GM18868 (cell line): ENCODE measurements at regions not wholly inside any gene's neighbourhood (a gene's known extent, or its start where the extent isn't known, plus 50 kb on each side); places are given as distances from the start of the nearest gene placed in this dataset.
"Not testable (repeated sequence)": the region's sequence is repeated elsewhere in the genome, so short reads cannot be mapped to it uniquely, and the experiment has no call there.

ENCODE experiments used
- ATAC-seq: cut with Tn5 transposase; IDR thresholded peaks from one replicate; pipeline ENCODE4 v1.9.1; 2021; ENCODE audit warnings: mild to moderate bottlenecking, moderate library complexity; ENCODE audit not compliant: unreplicated experiment

DNA sequence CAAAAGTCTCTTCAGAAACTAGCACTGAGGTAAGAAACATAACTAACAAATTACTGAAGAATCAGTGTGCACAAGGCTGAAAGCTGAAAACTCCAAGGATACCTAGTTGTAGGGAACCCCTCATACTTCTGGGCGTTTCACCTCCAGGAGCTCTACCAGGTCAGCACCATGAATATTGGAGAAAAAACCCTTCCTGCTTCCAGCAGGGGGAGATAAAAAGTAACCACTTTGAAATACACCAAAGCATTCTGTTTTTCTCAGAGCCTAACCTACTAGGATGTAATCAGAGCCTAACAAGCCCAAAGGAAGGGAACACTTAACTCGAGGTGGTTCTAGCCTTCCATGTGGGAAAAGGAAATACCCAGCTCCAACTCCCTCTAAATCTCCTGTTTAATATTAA, 175.8 kb upstream of the MME start:
- ATAC-seq: no peak

DNA sequence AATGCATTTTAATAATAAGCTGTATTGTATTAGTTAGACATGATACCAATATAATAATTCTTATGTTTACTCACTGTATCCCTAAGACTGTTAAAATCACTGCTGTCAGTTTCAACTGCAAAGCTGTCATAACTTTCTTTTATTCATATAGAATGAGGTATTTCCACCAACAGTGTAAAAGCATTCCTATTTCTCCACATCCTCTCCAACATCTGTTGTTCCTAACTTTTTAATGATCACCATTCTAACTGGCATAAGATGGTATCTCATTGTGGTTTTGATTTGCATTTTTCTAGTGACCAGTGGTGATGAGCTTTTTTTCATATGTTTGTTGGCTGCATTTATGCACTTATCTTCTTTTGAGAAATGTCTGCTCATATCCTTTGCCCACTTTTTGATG, 177.6 kb upstream of the MME start:
- ATAC-seq: not testable (repeated sequence)

GRCh38 chr3:154901278-154901677, 178.8 kb upstream of the MME start:
- ATAC-seq: no peak

- ATAC-seq: no peak
These were observed 179.3 kb upstream of the MME start for GRCh38 chr3:154900816-154901215.

- no peak for ATAC-seq
These were observed 181.2 kb upstream of the MME start for GRCh38 chr3:154898916-154899315.

DNA sequence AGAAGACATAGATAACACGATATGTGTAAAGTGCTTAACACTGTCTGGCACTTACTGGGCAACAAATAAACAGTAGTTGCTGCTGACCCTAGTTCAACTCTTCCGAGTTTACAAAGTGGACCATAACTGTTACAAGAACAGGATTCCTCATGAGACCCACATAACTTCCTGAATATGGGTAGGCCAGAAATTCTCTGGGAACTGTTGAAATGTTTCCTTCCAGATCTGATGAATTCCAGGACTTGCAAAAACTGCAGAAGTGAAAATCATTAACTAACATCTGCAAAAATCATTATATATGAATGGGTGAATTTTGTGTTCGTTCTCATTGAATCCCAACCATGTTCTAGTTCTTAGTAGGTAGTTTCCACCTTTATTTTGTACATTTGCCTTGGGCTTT, 181.7 kb upstream of the MME start:
- ATAC-seq: no peak

- ATAC-seq: no peak
These were observed 186.3 kb upstream of the MME start for GRCh38 chr3:154893813-154894212.

DNA sequence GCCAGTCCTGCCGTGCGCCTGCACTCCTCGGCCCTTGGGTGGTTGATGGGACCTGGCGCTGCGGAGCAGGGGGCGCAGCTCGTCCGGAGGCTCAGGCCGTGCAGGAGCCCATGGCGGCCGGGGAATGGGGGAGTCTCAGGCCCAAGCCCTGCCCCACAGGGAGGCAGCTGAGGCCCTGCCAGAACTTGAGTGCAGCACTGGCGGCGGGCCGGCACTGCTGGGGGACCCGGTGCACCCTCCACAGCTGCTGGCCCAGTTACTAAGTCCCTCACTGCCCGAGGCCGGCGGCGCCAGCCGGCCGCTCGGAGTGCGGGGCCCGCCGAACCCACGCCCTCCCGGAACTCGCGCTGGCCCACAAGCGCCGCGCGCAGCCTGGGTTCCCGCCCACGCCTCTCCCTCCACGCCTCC, 190.9 kb upstream of the MME start:
- no peak for ATAC-seq

GRCh38 chr3:154887869-154888268, 192.2 kb upstream of the MME start:
- ATAC-seq: no peak

DNA sequence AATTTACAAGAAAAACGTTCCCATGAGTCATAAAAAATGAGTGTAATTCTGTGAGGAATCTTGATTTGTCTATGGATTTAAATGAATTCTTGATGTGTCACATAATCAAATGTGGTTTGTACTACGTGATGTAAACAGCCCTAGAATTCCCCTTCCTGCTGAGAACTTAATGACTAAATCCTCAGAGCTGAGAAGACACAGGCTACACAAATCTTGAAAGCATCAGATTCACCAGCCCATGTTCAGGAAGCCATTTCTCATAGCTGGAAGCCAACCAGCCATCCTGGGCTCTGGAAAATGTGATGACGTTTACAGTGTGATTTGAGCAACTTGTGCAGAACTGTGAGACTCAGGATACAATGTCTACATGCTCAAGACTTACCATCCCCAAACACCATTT, 193.7 kb upstream of the MME start:
- no peak for ATAC-seq

DNA sequence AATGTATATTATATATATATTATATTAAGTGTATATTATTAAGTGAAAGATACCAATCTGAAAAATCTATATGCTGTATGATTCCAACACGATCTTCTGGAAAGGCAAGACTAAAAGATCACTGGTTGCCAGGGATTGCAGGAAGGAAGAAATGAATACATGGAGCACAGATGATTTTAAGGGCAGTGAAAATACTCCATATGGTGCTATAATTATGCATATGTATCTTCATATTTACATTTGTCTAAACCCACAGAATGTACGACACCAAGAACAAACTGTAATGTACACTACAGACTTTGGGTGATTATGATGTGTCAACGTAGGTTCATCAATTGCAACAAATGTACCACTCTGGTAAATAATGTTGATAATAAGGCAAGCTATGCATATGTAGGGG, 194.7 kb upstream of the MME start:
- no peak for ATAC-seq

- no peak for ATAC-seq
These were observed 195.2 kb upstream of the MME start for GRCh38 chr3:154884952-154885351.

DNA sequence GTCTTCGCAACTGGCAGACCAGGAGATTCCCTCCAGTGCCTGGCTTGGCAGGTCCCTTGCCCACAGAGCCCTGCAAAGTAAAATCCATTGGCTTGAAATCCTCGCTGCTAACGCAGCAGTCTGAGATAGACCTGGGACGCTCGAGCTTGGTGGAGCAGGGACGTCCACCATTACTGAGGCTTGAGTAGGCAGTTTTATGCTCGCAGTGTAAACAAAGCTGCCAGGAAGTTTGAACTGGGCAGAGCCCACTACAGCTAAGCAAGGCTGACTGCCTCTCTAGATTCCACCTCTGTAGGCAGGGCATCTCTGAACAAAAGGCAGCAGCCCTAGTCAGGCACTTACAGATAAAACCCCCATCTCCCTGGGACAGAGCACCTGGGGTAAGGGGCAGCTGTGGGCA, 205.0 kb upstream of the MME start:
- ATAC-seq: no peak

DNA sequence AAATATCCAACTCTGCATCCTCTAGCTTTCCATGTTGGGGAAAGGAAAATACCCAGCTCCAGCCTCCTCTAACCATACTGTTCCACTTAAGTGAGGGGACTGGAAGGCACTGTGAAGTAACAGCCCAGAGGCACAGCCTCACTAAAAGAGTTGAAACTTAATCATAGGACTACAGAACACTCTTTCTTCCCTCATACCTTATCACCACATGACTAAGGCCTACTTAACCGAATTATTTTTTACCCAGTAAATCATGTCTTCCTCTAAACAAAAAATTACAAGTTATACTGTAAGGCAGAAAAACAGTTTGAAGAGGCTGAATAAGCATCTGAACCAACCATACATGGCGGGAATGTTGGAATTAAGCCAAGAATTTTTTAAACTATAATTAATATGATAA, 207.4 kb upstream of the MME start:
- ATAC-seq: no peak

GRCh38 chr3:154872074-154872473, 208.0 kb upstream of the MME start:
- ATAC-seq: no peak

- ATAC-seq: no peak
These were observed 215.2 kb upstream of the MME start for GRCh38 chr3:154864947-154865346.

- ATAC-seq: no peak
These were observed 217.9 kb upstream of the MME start for GRCh38 chr3:154862265-154862664.

- ATAC-seq: not testable (repeated sequence)
These were observed 227.1 kb upstream of the MME start for GRCh38 chr3:154852998-154853397.

- no peak for ATAC-seq
These were observed 227.6 kb upstream of the MME start for GRCh38 chr3:154852515-154852914.

DNA sequence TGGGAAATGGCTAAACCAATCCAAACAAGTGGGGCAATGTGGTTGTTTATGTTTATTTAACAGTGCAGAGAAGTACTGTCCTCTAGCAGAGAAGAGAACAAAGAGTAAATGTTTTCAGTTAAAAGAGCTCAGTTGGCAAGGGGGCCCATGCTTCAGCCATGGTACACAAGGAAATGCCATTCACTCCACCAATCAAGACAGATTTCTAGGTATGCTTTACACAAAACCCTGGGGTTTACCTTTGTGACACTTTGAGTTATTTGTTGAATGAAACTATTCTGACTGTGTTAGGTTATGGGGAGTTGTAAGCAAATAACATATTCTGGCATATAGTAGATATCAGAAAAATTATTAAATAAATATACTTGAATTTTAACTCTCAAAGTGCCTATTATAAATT, 228.5 kb upstream of the MME start:
- no peak for ATAC-seq

DNA sequence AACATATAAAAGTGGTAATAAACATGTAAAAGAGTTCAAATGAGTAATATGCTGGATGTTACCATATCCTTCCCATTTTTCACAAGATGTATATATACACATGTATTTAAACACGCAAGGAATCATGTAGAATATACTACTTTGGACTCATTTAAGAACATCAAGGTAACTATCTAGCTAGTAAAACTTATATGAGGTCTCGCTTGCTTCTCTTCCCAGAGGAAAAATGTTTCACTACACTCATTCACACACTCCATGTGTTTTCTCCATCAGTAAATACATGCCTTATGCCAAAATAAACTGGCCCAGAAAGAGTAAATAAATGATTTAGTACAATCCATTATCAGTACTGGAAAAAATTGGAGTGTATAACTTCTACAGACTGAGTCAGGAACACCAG, 229.2 kb upstream of the MME start:
- ATAC-seq: no peak

GRCh38 chr3:154849408-154849807, 230.7 kb upstream of the MME start:
- no peak for ATAC-seq

- ATAC-seq: no peak
These were observed 235.3 kb upstream of the MME start for GRCh38 chr3:154844863-154845262.

GRCh38 chr3:154843647-154844046, 236.5 kb upstream of the MME start:
- no peak for ATAC-seq
